HCT116 (cell line): ENCODE measurements at regions not wholly inside any gene's neighbourhood (a gene's known extent, or its start where the extent isn't known, plus 50 kb on each side); places are given as distances from the start of the nearest gene placed in this dataset.

Experiments
- ATAC-seq: fragments of 200-7000 bp; cut with Tn5 transposase; 2 replicates; pipeline ENCODE4 v1.9.1; 2020; ENCODE audit warnings: mild to moderate bottlenecking, moderate library complexity
- BruUV-seq: library from RNA; stranded (reverse); fragments of 400-500 nt; replicated peaks from 2 replicates; lab custom pipeline; 2021; lab: Mats Ljungman, UMichigan
- CTCF ChIA-PET: fragments of 300-600 bp; sonication (Branson Sonifier 250); formaldehyde crosslinking; loops from one replicate; lab custom pipeline; 2021; ENCODE audit warnings: antibody characterized with exemption; lab: Charles Lee
- POLR2A ChIA-PET: fragments of 300-600, 350-600 bp; sonication (Branson Sonifier 250); formaldehyde crosslinking; loops from one replicate; lab custom pipeline; 2021; ENCODE audit warnings: antibody characterized with exemption; lab: Charles Lee
- RAD21 ChIA-PET, 2 experiments: fragments of 300-600 bp; sonication (Branson Sonifier 250); formaldehyde crosslinking; loops; one replicate each; lab custom pipeline; 2023; ENCODE audit warnings: low total read pairs in 2 of 2; ENCODE audit not compliant: uncharacterized antibody in 2 of 2, unreplicated experiment in 2 of 2, low non-redundant PET in 1 of 2; lab: Charles Lee
- DNase-seq: peaks from one replicate; pipeline ENCODE4 v3.0.0-alpha.2; 2010; ENCODE audit warnings: low read depth, low spot score
- H2AFZ ChIP-seq: fragments of 200-600 bp; shearing (Covaris generic), sonication (generic); 2 replicates; pipeline ENCODE4 v1.6.1; 2017; ENCODE audit warnings: low read depth, mixed run types, mixed read lengths, antibody characterized with exemption, low read length; ENCODE audit not compliant: poor library complexity, severe bottlenecking
- H3K27ac ChIP-seq: 2 replicates; pipeline ENCODE4 v1.5.1; 2012; ENCODE audit warnings: low read depth, low read length
- H3K27me3 ChIP-seq: fragments of 200-600 bp; sonication (generic); 2 replicates; pipeline ENCODE4 v1.6.1; 2016; ENCODE audit warnings: mixed run types, low read length, mixed read lengths; ENCODE audit not compliant: insufficient read depth
- H3K36me3 ChIP-seq, 2 experiments: fragments of 200-500 bp in 1 of 2; fragments of 200-600 bp in 1 of 2; sonication (Bioruptor generic) in 1 of 2; sonication (generic) in 1 of 2; 2 replicates each; pipeline versions ENCODE4 v1.5.1 to v1.6.1; 2014 to 2016; ENCODE audit warnings: low read length in 2 of 2, inconsistent platforms in 1 of 2, mixed read lengths in 1 of 2, mixed run types in 1 of 2; ENCODE audit not compliant: insufficient read depth in 2 of 2, control insufficient read depth in 1 of 2
- H3K4me1 ChIP-seq, 2 experiments: fragments of 200-600 bp in 1 of 2; sonication (generic) in 1 of 2; 2 replicates each; pipeline versions ENCODE4 v1.5.1 to v1.6.1; 2012 to 2017; ENCODE audit warnings: low read length in 2 of 2, inconsistent platforms in 1 of 2, mild to moderate bottlenecking in 1 of 2, mixed read lengths in 1 of 2, mixed run types in 1 of 2, moderate library complexity in 1 of 2; ENCODE audit not compliant: insufficient read depth in 2 of 2, control insufficient read depth in 1 of 2
- H3K4me2 ChIP-seq: fragments of 200-600 bp; sonication (generic); 2 replicates; pipeline ENCODE4 v1.6.1; 2017; ENCODE audit warnings: mixed run types, low read length, mixed read lengths
- H3K4me3 ChIP-seq, 2 experiments: fragments of 200-600 bp in 1 of 2; sonication (generic) in 1 of 2; replicated peaks in 1 of 2; 2 replicates each; pipeline ENCODE4 v1.5.1; 2011 to 2016; ENCODE audit warnings: low read length in 2 of 2, control low read depth in 1 of 2, low read depth in 1 of 2, mild to moderate bottlenecking in 1 of 2, mixed read lengths in 1 of 2, mixed run types in 1 of 2
- H3K79me2 ChIP-seq: fragments of 200-600 bp; sonication (generic); 2 replicates; pipeline ENCODE4 v1.6.1; 2017; ENCODE audit warnings: mild to moderate bottlenecking, mixed run types, low read length, moderate library complexity, mixed read lengths; ENCODE audit not compliant: insufficient read depth
- H3K9ac ChIP-seq: fragments of 200-600 bp; sonication (generic); 2 replicates; pipeline ENCODE4 v1.6.1; 2016; ENCODE audit warnings: low read length, mixed read lengths
- H3K9me2 ChIP-seq: fragments of 200-600 bp; sonication (generic), shearing (Covaris generic); 2 replicates; pipeline ENCODE4 v1.6.1; 2017; ENCODE audit warnings: mixed run types, mild to moderate bottlenecking, moderate library complexity; ENCODE audit not compliant: insufficient read depth
- H3K9me3 ChIP-seq, 2 experiments: fragments of 200-500 bp in 1 of 2; fragments of 200-600 bp in 1 of 2; sonication (Bioruptor generic) in 1 of 2; sonication (generic) in 1 of 2; 2 replicates each; pipeline ENCODE4 v1.6.1; 2014 to 2017; ENCODE audit warnings: low read length in 2 of 2, mixed read lengths in 2 of 2, inconsistent platforms in 1 of 2, low read depth in 1 of 2, mild to moderate bottlenecking in 1 of 2, mixed run types in 1 of 2, moderate library complexity in 1 of 2; ENCODE audit not compliant: control insufficient read depth in 1 of 2, insufficient read depth in 1 of 2
- H4K20me1 ChIP-seq: fragments of 200-600 bp; sonication (generic), shearing (Covaris generic); 2 replicates; pipeline ENCODE4 v1.6.1; 2017; ENCODE audit warnings: mixed run types, mild to moderate bottlenecking, moderate library complexity; ENCODE audit not compliant: insufficient read depth
- CBX3 ChIP-seq: IDR thresholded peaks from 2 replicates; pipeline ENCODE4 v1.6.1; 2012; ENCODE audit warnings: low read depth
- CEBPB ChIP-seq: IDR thresholded peaks from 2 replicates; pipeline ENCODE4 v1.6.1; 2012; ENCODE audit warnings: low read depth
- EGR1 ChIP-seq: IDR thresholded peaks from 2 replicates; pipeline ENCODE4 v1.6.1; 2012; ENCODE audit warnings: low read depth
- EZH2phosphoT487 ChIP-seq: fragments of 200-600 bp; IDR thresholded peaks from 2 replicates; pipeline ENCODE4 v1.6.1; 2018; ENCODE audit warnings: antibody characterized with exemption, borderline replicate concordance
- FOSL1 ChIP-seq: IDR thresholded peaks from 2 replicates; pipeline ENCODE4 v1.6.1; 2012; ENCODE audit warnings: low read depth
- POLR2A ChIP-seq: IDR thresholded peaks from 2 replicates; pipeline ENCODE4 v1.7.0; 2011; ENCODE audit warnings: borderline replicate concordance; ENCODE audit not compliant: insufficient read depth, insufficient read length; ENCODE audit errors: extremely low read depth
- POLR2AphosphoS5 ChIP-seq: IDR thresholded peaks from 2 replicates; pipeline ENCODE4 v1.6.1; 2011; ENCODE audit warnings: mild to moderate bottlenecking, low read depth, low read length, moderate library complexity
- RAD21 ChIP-seq: IDR thresholded peaks from 2 replicates; pipeline ENCODE4 v1.6.1; 2012; ENCODE audit warnings: low read depth, mild to moderate bottlenecking
- SRF ChIP-seq: IDR thresholded peaks from 2 replicates; pipeline ENCODE4 v1.6.1; 2012; ENCODE audit warnings: low read depth
- YY1 ChIP-seq: IDR thresholded peaks from 2 replicates; pipeline ENCODE4 v1.6.1; 2011; ENCODE audit warnings: low read length, low read depth, moderate library complexity, mild to moderate bottlenecking; ENCODE audit not compliant: insufficient replicate concordance; ENCODE audit errors: extremely low read depth
- ZNF274 ChIP-seq: fragments of 200-500 bp; sonication (Bioruptor generic); IDR thresholded peaks from 2 replicates; pipeline ENCODE4 v1.6.1; 2014; ENCODE audit warnings: mild to moderate bottlenecking, low read depth, low read length, inconsistent platforms
- intact Hi-C: fragments of 100-400 bp; cut with micrococcal nuclease; formaldehyde crosslinking; loops from 2 replicates; pipeline ENCODE4 v1.10.0; 2022
- TF ChIP-seq, protein P1 (sequence below), 3 experiments: fragments of 200-600 bp in 1 of 3; sonication (generic) in 1 of 3; IDR thresholded peaks in 2 of 3; conservative IDR thresholded peaks in 1 of 3; 2 replicates each; pipeline ENCODE4 v1.5.1; 2012 to 2017; ENCODE audit warnings: low read depth in 2 of 3, low read length in 2 of 3, antibody characterized with exemption in 1 of 3, borderline replicate concordance in 1 of 3, control low read depth in 1 of 3, mild to moderate bottlenecking in 1 of 3, mixed read lengths in 1 of 3, mixed run types in 1 of 3, moderate library complexity in 1 of 3; ENCODE audit not compliant: insufficient read depth in 1 of 3
- TF ChIP-seq, protein P2 (sequence below): IDR thresholded peaks from 2 replicates; pipeline ENCODE4 v1.6.1; 2011; ENCODE audit warnings: mild to moderate bottlenecking, low read length, moderate library complexity; ENCODE audit not compliant: insufficient replicate concordance; ENCODE audit errors: extremely low read depth

DNA sequence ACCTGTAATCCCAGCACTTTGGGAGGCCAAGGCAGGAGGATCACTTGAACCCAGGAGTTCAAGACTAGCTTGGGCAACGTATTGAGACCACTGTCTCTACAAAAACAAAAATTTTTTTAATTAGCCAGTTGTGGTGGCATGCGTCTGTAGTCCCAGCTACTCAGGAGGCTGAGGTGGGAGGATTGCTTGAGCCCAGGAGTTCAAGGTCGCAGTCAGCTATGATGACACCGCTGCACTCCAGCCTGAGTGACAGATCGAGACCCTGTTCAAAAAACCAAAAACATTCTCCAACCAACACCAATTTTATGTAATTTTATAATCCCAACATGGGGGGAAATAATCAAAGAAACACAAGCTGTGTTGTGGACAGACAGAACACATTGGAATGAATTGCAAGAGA lies 54.6 kb upstream of the TNRC6A start:
- H3K4me3 ChIP-seq, result no peak overlapping the region
- H3K79me2 ChIP-seq, result no peaks in the 10 kb centered on the region
- DNase-seq (no peak), ATAC-seq (no peak)
- BruUV-seq, result no TSS peak
- TF ChIP-seq FOSL1 (no peak), YY1 (no peak), CBX3 (no peak), ZNF274 (no peak), EZH2phosphoT487 (no peak), POLR2AphosphoS5 (no peak), RAD21 (no peak), SRF (no peak), CEBPB (no peak), EGR1 (no peak), POLR2A (no peak)
- TF ChIP-seq, protein P1, sequence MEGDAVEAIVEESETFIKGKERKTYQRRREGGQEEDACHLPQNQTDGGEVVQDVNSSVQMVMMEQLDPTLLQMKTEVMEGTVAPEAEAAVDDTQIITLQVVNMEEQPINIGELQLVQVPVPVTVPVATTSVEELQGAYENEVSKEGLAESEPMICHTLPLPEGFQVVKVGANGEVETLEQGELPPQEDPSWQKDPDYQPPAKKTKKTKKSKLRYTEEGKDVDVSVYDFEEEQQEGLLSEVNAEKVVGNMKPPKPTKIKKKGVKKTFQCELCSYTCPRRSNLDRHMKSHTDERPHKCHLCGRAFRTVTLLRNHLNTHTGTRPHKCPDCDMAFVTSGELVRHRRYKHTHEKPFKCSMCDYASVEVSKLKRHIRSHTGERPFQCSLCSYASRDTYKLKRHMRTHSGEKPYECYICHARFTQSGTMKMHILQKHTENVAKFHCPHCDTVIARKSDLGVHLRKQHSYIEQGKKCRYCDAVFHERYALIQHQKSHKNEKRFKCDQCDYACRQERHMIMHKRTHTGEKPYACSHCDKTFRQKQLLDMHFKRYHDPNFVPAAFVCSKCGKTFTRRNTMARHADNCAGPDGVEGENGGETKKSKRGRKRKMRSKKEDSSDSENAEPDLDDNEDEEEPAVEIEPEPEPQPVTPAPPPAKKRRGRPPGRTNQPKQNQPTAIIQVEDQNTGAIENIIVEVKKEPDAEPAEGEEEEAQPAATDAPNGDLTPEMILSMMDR (IDR thresholded peaks at IDR 0.05 in 2 of 3, conservative IDR thresholded peaks at IDR 0.05 in 1 of 3; ENCODE audit: borderline replicate concordance in 1 of 3, insufficient read depth in 1 of 3, low read depth in 2 of 3, low read length in 2 of 3), result no peak
- TF ChIP-seq, protein P2, sequence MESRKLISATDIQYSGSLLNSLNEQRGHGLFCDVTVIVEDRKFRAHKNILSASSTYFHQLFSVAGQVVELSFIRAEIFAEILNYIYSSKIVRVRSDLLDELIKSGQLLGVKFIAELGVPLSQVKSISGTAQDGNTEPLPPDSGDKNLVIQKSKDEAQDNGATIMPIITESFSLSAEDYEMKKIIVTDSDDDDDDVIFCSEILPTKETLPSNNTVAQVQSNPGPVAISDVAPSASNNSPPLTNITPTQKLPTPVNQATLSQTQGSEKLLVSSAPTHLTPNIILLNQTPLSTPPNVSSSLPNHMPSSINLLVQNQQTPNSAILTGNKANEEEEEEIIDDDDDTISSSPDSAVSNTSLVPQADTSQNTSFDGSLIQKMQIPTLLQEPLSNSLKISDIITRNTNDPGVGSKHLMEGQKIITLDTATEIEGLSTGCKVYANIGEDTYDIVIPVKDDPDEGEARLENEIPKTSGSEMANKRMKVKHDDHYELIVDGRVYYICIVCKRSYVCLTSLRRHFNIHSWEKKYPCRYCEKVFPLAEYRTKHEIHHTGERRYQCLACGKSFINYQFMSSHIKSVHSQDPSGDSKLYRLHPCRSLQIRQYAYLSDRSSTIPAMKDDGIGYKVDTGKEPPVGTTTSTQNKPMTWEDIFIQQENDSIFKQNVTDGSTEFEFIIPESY, result no peak
- ChIA-PET RAD21 (no interaction called here), CTCF (interaction anchor here (1.1 kb wide), 1 partner anchor 15 kb away, joined by 3 read pairs; no protein-coding TSS in a partner anchor), POLR2A (no interaction called here)
- no peaks in the 10 kb centered on the region for H3K36me3 ChIP-seq
- H3K9me2 ChIP-seq, result no peaks in the 10 kb centered on the region
- H3K27me3 ChIP-seq, result no peaks in the 10 kb centered on the region
- H3K4me2 ChIP-seq, result no peak overlapping the region
- H3K9me3 ChIP-seq, result no peaks in the 10 kb centered on the region
- H2AFZ ChIP-seq, result no peak overlapping the region
- no peaks in the 10 kb centered on the region for H3K4me1 ChIP-seq
- H3K27ac ChIP-seq, result no peak overlapping the region
- no peaks in the 10 kb centered on the region for H4K20me1 ChIP-seq
- no peak overlapping the region for H3K9ac ChIP-seq
- intact Hi-C loops, result loop anchor here (10.0 kb wide), 1 partner anchor 60 kb away; no protein-coding TSS in a partner anchor
